Medulla oblongata (tissue), 1 donor: ENCODE measurements at regions not wholly inside any gene's neighbourhood (a gene's known extent, or its start where the extent isn't known, plus 50 kb on each side); places are given as distances from the start of the nearest gene placed in this dataset.
"Not testable (repeated sequence)": the region's sequence is repeated elsewhere in the genome, so short reads cannot be mapped to it uniquely, and the experiment has no call there.

Source experiments
- DNase-seq: peaks from one replicate; pipeline ENCODE4 v3.0.0-alpha.2; 2015; ENCODE audit errors: extremely low spot score

GRCh38 chrX:23458957-23459356, 124.3 kb downstream of the PTCHD1 start:
- DNase-seq, result not testable (repeated sequence)

- no peak for DNase-seq
Observed at GRCh38 chrX:23465105-23465791, 130.6 kb downstream of the PTCHD1 start.

- no peak for DNase-seq
Observed at GRCh38 chrX:23465985-23466384, 131.3 kb downstream of the PTCHD1 start.

- no peak for DNase-seq
Observed at GRCh38 chrX:23478056-23478455, 143.4 kb downstream of the PTCHD1 start.

GRCh38 chrX:23478561-23478960, 143.9 kb downstream of the PTCHD1 start:
- DNase-seq, result no peak

GRCh38 chrX:23482561-23482960, 147.9 kb downstream of the PTCHD1 start:
- no peak for DNase-seq

GRCh38 chrX:23483396-23483795, 148.7 kb downstream of the PTCHD1 start:
- no peak for DNase-seq

- DNase-seq, result no peak
Observed at GRCh38 chrX:23493941-23494374, 159.3 kb downstream of the PTCHD1 start.

- no peak for DNase-seq
Observed at GRCh38 chrX:23494741-23495140, 160.1 kb downstream of the PTCHD1 start.

GRCh38 chrX:23497919-23498318, 163.3 kb downstream of the PTCHD1 start:
- DNase-seq, result no peak

- no peak for DNase-seq
Observed at GRCh38 chrX:23501974-23502373, 165.3 kb upstream of the PRDX4 start.

GRCh38 chrX:23503835-23504539, 163.3 kb upstream of the PRDX4 start:
- no peak for DNase-seq

GRCh38 chrX:23504540-23504884, 162.8 kb upstream of the PRDX4 start:
- no peak for DNase-seq

GRCh38 chrX:23504895-23505294, 162.4 kb upstream of the PRDX4 start:
- DNase-seq, result no peak

GRCh38 chrX:23505531-23506303, 161.6 kb upstream of the PRDX4 start:
- no peak for DNase-seq

GRCh38 chrX:23509256-23509655, 158.0 kb upstream of the PRDX4 start:
- no peak for DNase-seq

- DNase-seq, result no peak
Observed at GRCh38 chrX:23511793-23512192, 155.5 kb upstream of the PRDX4 start.

- no peak for DNase-seq
Observed at GRCh38 chrX:23513121-23513520, 154.2 kb upstream of the PRDX4 start.

- no peak for DNase-seq
Observed at GRCh38 chrX:23514082-23514481, 153.2 kb upstream of the PRDX4 start.

GRCh38 chrX:23515028-23515427, 152.3 kb upstream of the PRDX4 start:
- DNase-seq, result no peak

GRCh38 chrX:23523026-23523657, 144.2 kb upstream of the PRDX4 start:
- not testable (repeated sequence) for DNase-seq

- no peak for DNase-seq
Observed at GRCh38 chrX:23524467-23524866, 142.8 kb upstream of the PRDX4 start.
